ENCODE measurements at regions not wholly inside any gene's neighbourhood (a gene's known extent, or its start where the extent isn't known, plus 50 kb on each side); places are given as distances from the start of the nearest gene placed in this dataset.
"Not testable (repeated sequence)": the region's sequence is repeated elsewhere in the genome, so short reads cannot be mapped to it uniquely, and the experiment has no call there.

GRCh38 chr3:118244761-118245160 lies 789.9 kb downstream of the IGSF11 start:
- DNase-seq = no peak

GRCh38 chr3:118245312-118245711 lies 789.3 kb downstream of the IGSF11 start:
- no peak for DNase-seq

- DNase-seq = not testable (repeated sequence)
These were observed 775.8 kb downstream of the IGSF11 start for GRCh38 chr3:118258850-118259249.

GRCh38 chr3:118262800-118263402 lies 771.7 kb downstream of the IGSF11 start:
- no peak for DNase-seq

- no peak for DNase-seq
These were observed 767.1 kb downstream of the IGSF11 start for GRCh38 chr3:118267588-118267987.

GRCh38 chr3:118269537-118270125 lies 765.0 kb downstream of the IGSF11 start:
- no peak for DNase-seq

GRCh38 chr3:118272991-118273390 lies 761.7 kb downstream of the IGSF11 start:
- DNase-seq = no peak

- no peak for DNase-seq
These were observed 756.8 kb downstream of the IGSF11 start for GRCh38 chr3:118277814-118278213.

- no peak for DNase-seq
These were observed 741.8 kb downstream of the IGSF11 start for GRCh38 chr3:118292841-118293240.

- no peak for DNase-seq
These were observed 736.5 kb downstream of the IGSF11 start for GRCh38 chr3:118298133-118298532.

- DNase-seq = no peak
These were observed 730.1 kb downstream of the IGSF11 start for GRCh38 chr3:118304557-118304956.

- no peak for DNase-seq
These were observed 701.9 kb downstream of the IGSF11 start for GRCh38 chr3:118332699-118333098.

- no peak for DNase-seq
These were observed 697.0 kb downstream of the IGSF11 start for GRCh38 chr3:118337649-118338048.

- DNase-seq = no peak
These were observed 687.1 kb downstream of the IGSF11 start for GRCh38 chr3:118347396-118348168.

GRCh38 chr3:118348169-118348557 lies 686.5 kb downstream of the IGSF11 start:
- no peak for DNase-seq

GRCh38 chr3:118354556-118354955 lies 680.1 kb downstream of the IGSF11 start:
- no peak for DNase-seq

GRCh38 chr3:118369892-118370491 lies 664.7 kb downstream of the IGSF11 start:
- no peak for DNase-seq

- DNase-seq = peak; percentile 15
These were observed 654.1 kb downstream of the IGSF11 start for GRCh38 chr3:118380576-118380975.

GRCh38 chr3:118396491-118396890 lies 638.2 kb downstream of the IGSF11 start:
- no peak for DNase-seq

GRCh38 chr3:118400086-118400485 lies 634.6 kb downstream of the IGSF11 start:
- no peak for DNase-seq

GRCh38 chr3:118400886-118401285 lies 633.8 kb downstream of the IGSF11 start:
- no peak for DNase-seq

GRCh38 chr3:118401887-118402286 lies 632.8 kb downstream of the IGSF11 start:
- no peak for DNase-seq

GRCh38 chr3:118402971-118403370 lies 631.7 kb downstream of the IGSF11 start:
- no peak for DNase-seq

GRCh38 chr3:118406562-118406961 lies 628.1 kb downstream of the IGSF11 start:
- DNase-seq = no peak
